HepG2 (cell line): ENCODE measurements at regions not wholly inside any gene's neighbourhood (a gene's known extent, or its start where the extent isn't known, plus 50 kb on each side); places are given as distances from the start of the nearest gene placed in this dataset.

Experiments used
- ATAC-seq: fragments of 200-7000 bp; cut with Tn5 transposase; 3 replicates; pipeline ENCODE4 v1.9.1; 2020; ENCODE audit warnings: mild to moderate bottlenecking, moderate library complexity
- BruUV-seq: library from RNA; stranded (reverse); fragments of 400-500 nt; replicated peaks from 2 replicates; lab custom pipeline; 2021; lab: Mats Ljungman, UMichigan
- CTCF ChIA-PET: fragments of 300-600 bp; formaldehyde crosslinking; extraction: SDS; loops from one replicate; lab custom pipeline; 2021; ENCODE audit warnings: low total read pairs, inconsistent platforms, low intra/inter-chr PET ratio; lab: Yijun Ruan, JAX
- POLR2A ChIA-PET: fragments of 350-600 bp; sonication (Branson Sonifier 250); formaldehyde crosslinking; loops from one replicate; lab custom pipeline; 2020; ENCODE audit warnings: antibody characterized with exemption, inconsistent platforms; lab: Yijun Ruan, JAX
- DNase-seq: peaks from one replicate; pipeline ENCODE4 v3.0.0-alpha.2; 2015; ENCODE audit warnings: low spot score
- FAIRE-seq: peaks from 3 replicates; lab custom pipeline; 2011; peaks lifted over from hg19 to GRCh38; lab: Jason Lieb, UNC
- H2AFZ ChIP-seq: one replicate; pipeline ENCODE4 v1.6.1; 2011; ENCODE audit warnings: low read length, inconsistent platforms
- H3K27ac ChIP-seq: fragments of 300-600 bp; 3 replicates; pipeline ENCODE4 v1.8.0; 2011; ENCODE audit warnings: mixed run types, mild to moderate bottlenecking, mixed read lengths, low read length, inconsistent platforms; ENCODE audit not compliant: insufficient read depth; ENCODE audit errors: extremely low read length
- H3K27me3 ChIP-seq, 2 experiments: fragments of 200-600 bp in 1 of 2; 2 replicates in 1 of 2; 3 replicates in 1 of 2; pipeline versions ENCODE4 v1.6.0 to v1.8.0; 2011; ENCODE audit warnings: low read length in 2 of 2, mild to moderate bottlenecking in 2 of 2, moderate library complexity in 2 of 2, inconsistent platforms in 1 of 2; ENCODE audit not compliant: insufficient read depth in 2 of 2, control insufficient read depth in 1 of 2
- H3K36me3 ChIP-seq, 2 experiments: fragments of 200-600 bp in 1 of 2; replicated peaks in 1 of 2; 2 replicates in 1 of 2; 3 replicates in 1 of 2; pipeline versions ENCODE4 v1.5.1 to v1.8.0; 2011; ENCODE audit warnings: low read length in 2 of 2, inconsistent platforms in 1 of 2; ENCODE audit not compliant: insufficient read depth in 2 of 2, control insufficient read depth in 1 of 2
- H3K4me1 ChIP-seq: 2 replicates; pipeline ENCODE4 v1.5.1; 2012; ENCODE audit warnings: low read length, inconsistent platforms; ENCODE audit not compliant: insufficient read depth
- H3K4me2 ChIP-seq: 2 replicates; pipeline ENCODE4 v1.6.0; 2011; ENCODE audit warnings: low read depth, low read length, inconsistent platforms
- H3K4me3 ChIP-seq, 3 experiments: fragments of 200-600 bp in 1 of 3; sonication (generic), shearing (Covaris generic) in 1 of 3; replicated peaks in 1 of 3; 2 replicates each; pipeline ENCODE4 v1.5.1; 2011 to 2016; ENCODE audit warnings: low read length in 3 of 3, inconsistent platforms in 2 of 3, low read depth in 2 of 3, mild to moderate bottlenecking in 2 of 3, control low read depth in 1 of 3, mixed read lengths in 1 of 3; ENCODE audit not compliant: insufficient read depth in 1 of 3
- H3K79me2 ChIP-seq: one replicate; pipeline ENCODE4 v1.6.1; 2011; ENCODE audit warnings: low read length, inconsistent platforms; ENCODE audit not compliant: insufficient read depth
- H3K9ac ChIP-seq: 2 replicates; pipeline ENCODE4 v1.6.0; 2011; ENCODE audit warnings: mild to moderate bottlenecking, low read depth, low read length, inconsistent platforms; ENCODE audit not compliant: insufficient read depth
- H3K9me3 ChIP-seq: 2 replicates; pipeline ENCODE4 v1.5.1; 2012; ENCODE audit warnings: mild to moderate bottlenecking, low read length
- H4K20me1 ChIP-seq: 2 replicates; pipeline ENCODE4 v1.6.0; 2011; ENCODE audit warnings: inconsistent platforms, mild to moderate bottlenecking, low read length, moderate library complexity; ENCODE audit not compliant: insufficient read depth
- AHR ChIP-seq: IDR thresholded peaks from 2 replicates; pipeline ENCODE4 v1.6.1; 2018; ENCODE audit warnings: missing genetic modification reagents, missing compliant biosample characterization
- CEBPB ChIP-seq: IDR thresholded peaks from 2 replicates; pipeline ENCODE4 v1.6.1; 2011; ENCODE audit warnings: low read depth, low read length, improper control_type of control experiment, borderline replicate concordance
- GABPB1 ChIP-seq: IDR thresholded peaks from 2 replicates; pipeline ENCODE4 v1.6.1; 2016; ENCODE audit warnings: mild to moderate bottlenecking, missing genetic modification reagents, moderate library complexity, missing compliant biosample characterization
- HOXA3 ChIP-seq: sonication (generic); formaldehyde crosslinking; IDR thresholded peaks from 2 replicates; pipeline ENCODE4 v1.5.0; 2020; ENCODE audit warnings: missing genetic modification reagents
- NFYB ChIP-seq: sonication (generic); formaldehyde crosslinking; IDR thresholded peaks from 2 replicates; pipeline ENCODE4 v1.4.0; 2020; ENCODE audit warnings: missing genetic modification reagents
- REXO4 ChIP-seq: sonication (generic); formaldehyde crosslinking; IDR thresholded peaks from 2 replicates; pipeline ENCODE4 v1.8.0; 2022; ENCODE audit warnings: missing genetic modification reagents, mild to moderate bottlenecking, borderline replicate concordance
- SOX5 ChIP-seq: IDR thresholded peaks from 2 replicates; pipeline ENCODE4 v1.6.1; 2016; ENCODE audit warnings: borderline replicate concordance
- SPEN ChIP-seq: sonication (generic); formaldehyde crosslinking; IDR thresholded peaks from 2 replicates; pipeline ENCODE4 v1.5.1; 2020; ENCODE audit warnings: low read depth, mild to moderate bottlenecking, missing genetic modification reagents
- YY1 ChIP-seq: IDR thresholded peaks from 2 replicates; pipeline ENCODE4 v1.6.1; 2011; ENCODE audit warnings: low read length, low read depth, moderate library complexity, mild to moderate bottlenecking; ENCODE audit not compliant: insufficient read depth, insufficient replicate concordance
- ZNF282 ChIP-seq: fragments of 450-650 bp; IDR thresholded peaks from 2 replicates; pipeline ENCODE4 v1.6.1; 2018; ENCODE audit not compliant: partially characterized antibody
- ZNF335 ChIP-seq: sonication (generic); formaldehyde crosslinking; IDR thresholded peaks from 2 replicates; pipeline ENCODE4 v1.4.0; 2020; ENCODE audit warnings: missing genetic modification reagents
- ZNF501 ChIP-seq: sonication (generic); formaldehyde crosslinking; IDR thresholded peaks from 2 replicates; pipeline ENCODE4 v1.5.1; 2020; ENCODE audit warnings: mild to moderate bottlenecking, moderate library complexity, missing genetic modification reagents
- ZNF569 ChIP-seq: sonication (generic); formaldehyde crosslinking; IDR thresholded peaks from 2 replicates; pipeline ENCODE4 v1.5.0; 2020; ENCODE audit warnings: mild to moderate bottlenecking, missing genetic modification reagents, moderate library complexity, borderline replicate concordance
- ZNF607 ChIP-seq: sonication (generic); formaldehyde crosslinking; IDR thresholded peaks from 2 replicates; pipeline ENCODE4 v1.5.1; 2020; ENCODE audit warnings: missing genetic modification reagents, mild to moderate bottlenecking, borderline replicate concordance
- WGBS: methylation state at CpG from one replicate; pipeline ENCODE4 v1.1.6; 2017; ENCODE audit warnings: low lambda C conversion rate; 5-methylcytosine and 5-hydroxymethylcytosine counted together
- in situ Hi-C: cut with HindIII; loops from 2 replicates; pipeline ENCODE4 v1.10.0; 2017; ENCODE audit warnings: low pct_unique_long_range_greater_than_20kb; ENCODE audit not compliant: extremely low pct_ligation_motif_present
- intact Hi-C: fragments of 100-400 bp; cut with micrococcal nuclease; formaldehyde crosslinking; loops from one replicate; pipeline ENCODE4 v1.10.0; 2022; ENCODE audit not compliant: unreplicated experiment
- TF ChIP-seq, protein P1 (sequence below): sonication (generic); formaldehyde crosslinking; IDR thresholded peaks from 2 replicates; pipeline ENCODE4 v1.9.0; 2021; ENCODE audit warnings: missing genetic modification reagents, borderline replicate concordance
- TF ChIP-seq, protein P2 (sequence below): sonication (generic); formaldehyde crosslinking; IDR thresholded peaks from 2 replicates; pipeline ENCODE4 v1.4.0; 2020; ENCODE audit warnings: missing genetic modification reagents, borderline replicate concordance
- TF ChIP-seq, protein P3 (sequence below): sonication (generic); formaldehyde crosslinking; IDR thresholded peaks from 2 replicates; pipeline ENCODE4 v1.4.0; 2020; ENCODE audit warnings: missing genetic modification reagents
- TF ChIP-seq, protein P4 (sequence below): sonication (generic); formaldehyde crosslinking; IDR thresholded peaks from 2 replicates; pipeline ENCODE4 v1.8.0; 2022; ENCODE audit warnings: mild to moderate bottlenecking, missing genetic modification reagents, moderate library complexity

DNA sequence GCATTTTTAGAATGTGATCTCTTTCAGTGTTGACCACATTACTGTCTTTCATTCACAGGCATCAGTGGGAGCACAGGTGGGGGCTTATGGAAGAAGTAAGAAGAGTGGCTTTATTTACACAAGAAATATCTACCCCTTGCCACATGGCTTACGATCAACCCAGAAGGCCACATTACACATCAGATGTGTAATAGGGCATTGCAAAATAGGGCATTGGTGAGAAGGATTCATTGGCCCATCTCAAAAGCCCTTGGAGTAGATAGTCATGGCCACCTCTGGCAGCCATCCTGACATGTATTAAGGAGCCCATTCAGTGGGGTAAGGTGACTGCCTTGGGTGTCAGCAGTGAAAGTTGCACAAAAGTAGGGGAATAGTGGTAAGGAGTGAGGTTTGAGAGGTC lies 97.5 kb downstream of the MAFB start (continued):
- TF ChIP-seq, protein P1, sequence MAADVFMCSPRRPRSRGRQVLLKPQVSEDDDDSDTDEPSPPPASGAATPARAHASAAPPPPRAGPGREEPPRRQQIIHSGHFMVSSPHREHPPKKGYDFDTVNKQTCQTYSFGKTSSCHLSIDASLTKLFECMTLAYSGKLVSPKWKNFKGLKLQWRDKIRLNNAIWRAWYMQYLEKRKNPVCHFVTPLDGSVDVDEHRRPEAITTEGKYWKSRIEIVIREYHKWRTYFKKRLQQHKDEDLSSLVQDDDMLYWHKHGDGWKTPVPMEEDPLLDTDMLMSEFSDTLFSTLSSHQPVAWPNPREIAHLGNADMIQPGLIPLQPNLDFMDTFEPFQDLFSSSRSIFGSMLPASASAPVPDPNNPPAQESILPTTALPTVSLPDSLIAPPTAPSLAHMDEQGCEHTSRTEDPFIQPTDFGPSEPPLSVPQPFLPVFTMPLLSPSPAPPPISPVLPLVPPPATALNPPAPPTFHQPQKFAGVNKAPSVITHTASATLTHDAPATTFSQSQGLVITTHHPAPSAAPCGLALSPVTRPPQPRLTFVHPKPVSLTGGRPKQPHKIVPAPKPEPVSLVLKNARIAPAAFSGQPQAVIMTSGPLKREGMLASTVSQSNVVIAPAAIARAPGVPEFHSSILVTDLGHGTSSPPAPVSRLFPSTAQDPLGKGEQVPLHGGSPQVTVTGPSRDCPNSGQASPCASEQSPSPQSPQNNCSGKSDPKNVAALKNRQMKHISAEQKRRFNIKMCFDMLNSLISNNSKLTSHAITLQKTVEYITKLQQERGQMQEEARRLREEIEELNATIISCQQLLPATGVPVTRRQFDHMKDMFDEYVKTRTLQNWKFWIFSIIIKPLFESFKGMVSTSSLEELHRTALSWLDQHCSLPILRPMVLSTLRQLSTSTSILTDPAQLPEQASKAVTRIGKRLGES (CRISPR knock-in tag) = no peak
- TF ChIP-seq, protein P2, sequence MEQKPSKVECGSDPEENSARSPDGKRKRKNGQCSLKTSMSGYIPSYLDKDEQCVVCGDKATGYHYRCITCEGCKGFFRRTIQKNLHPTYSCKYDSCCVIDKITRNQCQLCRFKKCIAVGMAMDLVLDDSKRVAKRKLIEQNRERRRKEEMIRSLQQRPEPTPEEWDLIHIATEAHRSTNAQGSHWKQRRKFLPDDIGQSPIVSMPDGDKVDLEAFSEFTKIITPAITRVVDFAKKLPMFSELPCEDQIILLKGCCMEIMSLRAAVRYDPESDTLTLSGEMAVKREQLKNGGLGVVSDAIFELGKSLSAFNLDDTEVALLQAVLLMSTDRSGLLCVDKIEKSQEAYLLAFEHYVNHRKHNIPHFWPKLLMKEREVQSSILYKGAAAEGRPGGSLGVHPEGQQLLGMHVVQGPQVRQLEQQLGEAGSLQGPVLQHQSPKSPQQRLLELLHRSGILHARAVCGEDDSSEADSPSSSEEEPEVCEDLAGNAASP (CRISPR knock-in tag) = no peak
- TF ChIP-seq CEBPB = no peak

- no TSS peak for BruUV-seq
- in situ Hi-C loops (no loop called here), intact Hi-C loops (no loop called here)
- ATAC-seq = no peak
- Histone ChIP-seq H3K36me3 (no peaks in the 10 kb centered on the region), H3K4me1 (no peaks in the 10 kb centered on the region), H3K9ac (no peak overlapping the region), H4K20me1 (no peaks in the 10 kb centered on the region), H3K27me3 (no peaks in the 10 kb centered on the region), H3K4me3 (no peak overlapping the region), H3K79me2 (no peaks in the 10 kb centered on the region), H3K27ac (no peak overlapping the region), H3K9me3 (no peaks in the 10 kb centered on the region), H3K4me2 (no peak overlapping the region), H2AFZ (no peak overlapping the region)
- POLR2A ChIA-PET = no interaction called here
- no peak for FAIRE-seq
- CTCF ChIA-PET = no interaction called here
- no peak for DNase-seq
- WGBS = 0% methylated on average over 1 of the region's 1 CpG
- TF ChIP-seq AHR (CRISPR knock-in tag) = no peak
- no peak for TF ChIP-seq GABPB1 (CRISPR knock-in tag)
- TF ChIP-seq SOX5 = no peak
- no peak for TF ChIP-seq ZNF607 (CRISPR knock-in tag)
- no peak for TF ChIP-seq NFYB (CRISPR knock-in tag)
- TF ChIP-seq ZNF501 = no peak
- no peak for TF ChIP-seq ZNF335
- TF ChIP-seq ZNF569 (CRISPR knock-in tag) = no peak
- TF ChIP-seq HOXA3 (CRISPR knock-in tag) = no peak
- TF ChIP-seq YY1 = no peak
- TF ChIP-seq, protein P3, sequence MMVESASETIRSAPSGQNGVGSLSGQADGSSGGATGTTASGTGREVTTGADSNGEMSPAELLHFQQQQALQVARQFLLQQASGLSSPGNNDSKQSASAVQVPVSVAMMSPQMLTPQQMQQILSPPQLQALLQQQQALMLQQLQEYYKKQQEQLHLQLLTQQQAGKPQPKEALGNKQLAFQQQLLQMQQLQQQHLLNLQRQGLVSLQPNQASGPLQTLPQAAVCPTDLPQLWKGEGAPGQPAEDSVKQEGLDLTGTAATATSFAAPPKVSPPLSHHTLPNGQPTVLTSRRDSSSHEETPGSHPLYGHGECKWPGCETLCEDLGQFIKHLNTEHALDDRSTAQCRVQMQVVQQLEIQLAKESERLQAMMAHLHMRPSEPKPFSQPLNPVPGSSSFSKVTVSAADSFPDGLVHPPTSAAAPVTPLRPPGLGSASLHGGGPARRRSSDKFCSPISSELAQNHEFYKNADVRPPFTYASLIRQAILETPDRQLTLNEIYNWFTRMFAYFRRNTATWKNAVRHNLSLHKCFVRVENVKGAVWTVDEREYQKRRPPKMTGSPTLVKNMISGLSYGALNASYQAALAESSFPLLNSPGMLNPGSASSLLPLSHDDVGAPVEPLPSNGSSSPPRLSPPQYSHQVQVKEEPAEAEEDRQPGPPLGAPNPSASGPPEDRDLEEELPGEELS (CRISPR knock-in tag) = no peak
- no peak for TF ChIP-seq ZNF282
- TF ChIP-seq, protein P4, sequence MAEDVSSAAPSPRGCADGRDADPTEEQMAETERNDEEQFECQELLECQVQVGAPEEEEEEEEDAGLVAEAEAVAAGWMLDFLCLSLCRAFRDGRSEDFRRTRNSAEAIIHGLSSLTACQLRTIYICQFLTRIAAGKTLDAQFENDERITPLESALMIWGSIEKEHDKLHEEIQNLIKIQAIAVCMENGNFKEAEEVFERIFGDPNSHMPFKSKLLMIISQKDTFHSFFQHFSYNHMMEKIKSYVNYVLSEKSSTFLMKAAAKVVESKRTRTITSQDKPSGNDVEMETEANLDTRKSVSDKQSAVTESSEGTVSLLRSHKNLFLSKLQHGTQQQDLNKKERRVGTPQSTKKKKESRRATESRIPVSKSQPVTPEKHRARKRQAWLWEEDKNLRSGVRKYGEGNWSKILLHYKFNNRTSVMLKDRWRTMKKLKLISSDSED (CRISPR knock-in tag) = no peak
- no peak for TF ChIP-seq SPEN (CRISPR knock-in tag)
- TF ChIP-seq REXO4 (CRISPR knock-in tag) = no peak
Observed at GRCh38 chr20:40591119-40591518, 97.9 kb downstream of the MAFB start.
